ENCODE measurements at regions not wholly inside any gene's neighbourhood (a gene's known extent, or its start where the extent isn't known, plus 50 kb on each side); places are given as distances from the start of the nearest gene placed in this dataset.
A peak's percentile ranks its signal among the peaks of the same experiment; 100 is the strongest.

GRCh38 chr9:19947996-19948395 lies 159.2 kb upstream of the SLC24A2 start:
- no peak overlapping the region for H3K4me3 Mint-ChIP-seq
- no peaks in the 10 kb centered on the region for H3K9me3 ChIP-seq (ENCODE audit: control insufficient read depth, low read length)
- H3K36me3 Mint-ChIP-seq (ENCODE audit: low read depth), result no peaks in the 10 kb centered on the region
- no peaks in the 10 kb centered on the region for H3K4me1 ChIP-seq (ENCODE audit: control insufficient read depth, insufficient read depth, low read length)
- H3K27ac Mint-ChIP-seq, result no peak overlapping the region
- TF ChIP-seq CTCF (conservative IDR thresholded peaks at IDR 0.05), result no peak
- H3K27me3 Mint-ChIP-seq (ENCODE audit: insufficient read depth), result peaks cover 1% of the 10 kb centered on the region
- H3K9me3 Mint-ChIP-seq, result no peaks in the 10 kb centered on the region
- H3K4me1 Mint-ChIP-seq, result no peaks in the 10 kb centered on the region
- H3K27me3 ChIP-seq (ENCODE audit: control insufficient read depth, insufficient read depth, low read length, poor library complexity, severe bottlenecking), result peaks cover 5% of the 10 kb centered on the region
- H3K27ac ChIP-seq (ENCODE audit: low read depth, low read length), result no peak overlapping the region
- H3K4me3 ChIP-seq (ENCODE audit: low read length), result no peak overlapping the region
- H3K36me3 ChIP-seq (ENCODE audit: control insufficient read depth, insufficient read depth, low read length), result no peaks in the 10 kb centered on the region
- H3K9ac ChIP-seq (ENCODE audit: extremely low read depth, low read length, poor library complexity, severe bottlenecking), result no peak overlapping the region
- no peak for DNase-seq
- 91% methylated on average over 1 of the region's 1 CpG; no CpG with 5 or more reads in 1 of the 2 experiments for WGBS, 2 experiments (ENCODE audit: insufficient coverage in 1 of 2, insufficient read length in 1 of 2)

- Mint-ChIP-seq H3K36me3 (ENCODE audit: low read depth) (no peaks in the 10 kb centered on the region), H3K4me1 (no peaks in the 10 kb centered on the region), H3K9me3 (no peaks in the 10 kb centered on the region), H3K4me3 (no peak overlapping the region), H3K27ac (no peak overlapping the region), H3K27me3 (ENCODE audit: insufficient read depth) (peaks cover 1% of the 10 kb centered on the region)
- Histone ChIP-seq H3K4me3 (ENCODE audit: low read length) (no peak overlapping the region), H3K4me1 (ENCODE audit: control insufficient read depth, insufficient read depth, low read length) (no peaks in the 10 kb centered on the region), H3K27ac (ENCODE audit: low read depth, low read length) (no peak overlapping the region), H3K9me3 (ENCODE audit: control insufficient read depth, low read length) (no peaks in the 10 kb centered on the region), H3K9ac (ENCODE audit: extremely low read depth, low read length, poor library complexity, severe bottlenecking) (no peak overlapping the region), H3K27me3 (ENCODE audit: control insufficient read depth, insufficient read depth, low read length, poor library complexity, severe bottlenecking) (peaks cover 5% of the 10 kb centered on the region), H3K36me3 (ENCODE audit: control insufficient read depth, insufficient read depth, low read length) (no peaks in the 10 kb centered on the region)
- WGBS, 2 experiments (ENCODE audit: insufficient coverage in 1 of 2, insufficient read length in 1 of 2), result 78 to 83% methylated on average over 4 of the region's 4 CpGs
- peak; percentile 76 for TF ChIP-seq CTCF (conservative IDR thresholded peaks at IDR 0.05)
- DNase-seq, result peak; percentile 56
Observed at GRCh38 chr9:19946441-19947109, 157.7 kb upstream of the SLC24A2 start.

- Histone ChIP-seq H3K9ac (ENCODE audit: extremely low read depth, low read length, poor library complexity, severe bottlenecking) (no peak overlapping the region), H3K27me3 (ENCODE audit: control insufficient read depth, insufficient read depth, low read length, poor library complexity, severe bottlenecking) (peaks cover 5% of the 10 kb centered on the region), H3K9me3 (ENCODE audit: control insufficient read depth, low read length) (no peaks in the 10 kb centered on the region), H3K27ac (ENCODE audit: low read depth, low read length) (no peak overlapping the region), H3K36me3 (ENCODE audit: control insufficient read depth, insufficient read depth, low read length) (no peaks in the 10 kb centered on the region), H3K4me3 (ENCODE audit: low read length) (no peak overlapping the region), H3K4me1 (ENCODE audit: control insufficient read depth, insufficient read depth, low read length) (no peaks in the 10 kb centered on the region)
- H3K36me3 Mint-ChIP-seq (ENCODE audit: low read depth), result no peaks in the 10 kb centered on the region
- TF ChIP-seq CTCF (conservative IDR thresholded peaks at IDR 0.05), result no peak
- H3K4me1 Mint-ChIP-seq, result no peaks in the 10 kb centered on the region
- no peaks in the 10 kb centered on the region for H3K9me3 Mint-ChIP-seq
- no peak overlapping the region for H3K27ac Mint-ChIP-seq
- H3K27me3 Mint-ChIP-seq (ENCODE audit: insufficient read depth), result peaks cover 1% of the 10 kb centered on the region
- WGBS, 2 experiments (ENCODE audit: insufficient coverage in 1 of 2, insufficient read length in 1 of 2), result 70 to 80% methylated on average over 2 of the region's 2 CpGs
- no peak for DNase-seq
- H3K4me3 Mint-ChIP-seq, result no peak overlapping the region
Observed at GRCh38 chr9:19941874-19942273, 153.0 kb upstream of the SLC24A2 start.

Data from endodermal cell (in vitro differentiated cells).